ENCODE measurements at regions not wholly inside any gene's neighbourhood (a gene's known extent, or its start where the extent isn't known, plus 50 kb on each side); places are given as distances from the start of the nearest gene placed in this dataset.

GRCh38 chrX:45497290-45497689 lies 296.6 kb upstream of the DIPK2B start:
- H2AK9ac ChIP-seq (replicated peaks; ENCODE audit: low read depth, low read length, poor library complexity) = no peak overlapping the region
- DNase-seq (peak; percentile 22), ATAC-seq (ENCODE audit: low read depth) (no peak)
- H3K4me3 ChIP-seq (ENCODE audit: insufficient read depth, low read depth, low read length) = no peak overlapping the region
- peaks cover 2% of the 10 kb centered on the region; the same call in 1 of the 2 replicates for H3K9me3 ChIP-seq (ENCODE audit: control insufficient read depth, insufficient read depth, low read length)
- in situ Hi-C loops (cut with MboI; ENCODE audit: low sequenced_read_pairs) (no loop called here), dilution Hi-C loops (cut with HindIII; ENCODE audit: low sequenced_read_pairs, unreplicated experiment) (no loop called here), intact Hi-C loops (cut with micrococcal nuclease) (no loop called here)
- no peak overlapping the region for H3K27ac ChIP-seq (ENCODE audit: insufficient read depth, low read length)
- no peak overlapping the region for H4K91ac ChIP-seq (ENCODE audit: insufficient read depth, low read depth, low read length)
- H3K9me1 ChIP-seq (ENCODE audit: insufficient read depth, low read length) = no peaks in the 10 kb centered on the region
- peak overlapping the region; percentile 32 for H2AFZ ChIP-seq (replicated peaks; ENCODE audit: low read length, poor library complexity)
- H3K18ac ChIP-seq (ENCODE audit: low read depth, low read length) = no peak overlapping the region
- no peak overlapping the region for H2BK5ac ChIP-seq (ENCODE audit: low read depth, low read length, poor library complexity, severe bottlenecking)
- H3K14ac ChIP-seq (replicated peaks; ENCODE audit: low read depth, low read length) = 0 out of 2 replicates have a peak overlapping the region, but pooled peaks have one; percentile 25
- POLR2A ChIA-PET (ENCODE audit: unreplicated experiment) = no interaction called here
- no TSS peak for BruUV-seq (replicated peaks)
- H2BK20ac ChIP-seq (ENCODE audit: low read depth, low read length) = no peak overlapping the region
- H3K9ac ChIP-seq (ENCODE audit: low read depth, low read length) = no peak overlapping the region
- H3K79me1 ChIP-seq (ENCODE audit: low read depth in 1 of 2, low read length in 2 of 2) = no peaks in the 10 kb centered on the region
- H2AK5ac ChIP-seq (ENCODE audit: low read depth, low read length) = no peak overlapping the region; the same call in 1 of the 2 replicates
- no peaks in the 10 kb centered on the region for H3K36me3 ChIP-seq (ENCODE audit: control insufficient read depth, insufficient read depth, low read length)
- no peak overlapping the region for H3K56ac ChIP-seq (ENCODE audit: extremely low read depth, insufficient read depth, low read length)
- H3K4me1 ChIP-seq (ENCODE audit: control insufficient read depth, insufficient read depth, low read length) = no peaks in the 10 kb centered on the region
- WGBS, 2 experiments (ENCODE audit: extremely low coverage in 2 of 2, insufficient read length in 1 of 2) = no CpG with 5 or more reads among the region's 3 CpGs
- no peak overlapping the region for H4K8ac ChIP-seq (ENCODE audit: low read depth in 2 of 2, low read length in 2 of 2)
- no peak overlapping the region for H3K4ac ChIP-seq (ENCODE audit: low read depth, low read length)
- no peaks in the 10 kb centered on the region for H3K27me3 ChIP-seq (ENCODE audit: control insufficient read depth, insufficient read depth, low read length)
- no peak overlapping the region for H2BK15ac ChIP-seq (ENCODE audit: low read depth, low read length)
- no peak overlapping the region for H3K4me2 ChIP-seq (ENCODE audit: low read depth, low read length)
- CTCF ChIA-PET = interaction anchor here (0.6 kb wide), 1 partner anchor 248 kb away, joined by 3 read pairs; no protein-coding TSS in a partner anchor
- H4K5ac ChIP-seq (ENCODE audit: low read depth, low read length) = no peak overlapping the region
- 0 out of 2 replicates have a peak overlapping the region, but pooled peaks have one; percentile 32 for H2BK120ac ChIP-seq (ENCODE audit: low read depth, low read length)
- H4K20me1 ChIP-seq (ENCODE audit: insufficient read depth, low read length) = no peaks in the 10 kb centered on the region
- TF ChIP-seq, protein P1, sequence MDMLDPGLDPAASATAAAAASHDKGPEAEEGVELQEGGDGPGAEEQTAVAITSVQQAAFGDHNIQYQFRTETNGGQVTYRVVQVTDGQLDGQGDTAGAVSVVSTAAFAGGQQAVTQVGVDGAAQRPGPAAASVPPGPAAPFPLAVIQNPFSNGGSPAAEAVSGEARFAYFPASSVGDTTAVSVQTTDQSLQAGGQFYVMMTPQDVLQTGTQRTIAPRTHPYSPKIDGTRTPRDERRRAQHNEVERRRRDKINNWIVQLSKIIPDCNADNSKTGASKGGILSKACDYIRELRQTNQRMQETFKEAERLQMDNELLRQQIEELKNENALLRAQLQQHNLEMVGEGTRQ (IDR thresholded peaks at IDR 0.05; ENCODE audit: low read depth, low read length) = no peak
- no peak for TF ChIP-seq SMC3 (IDR thresholded peaks at IDR 0.05; ENCODE audit: low read depth, low read length)
- TF ChIP-seq RCOR1 (IDR thresholded peaks at IDR 0.05; ENCODE audit: insufficient replicate concordance, low read length) = no peak
- TF ChIP-seq CHD1 (IDR thresholded peaks at IDR 0.05; ENCODE audit: low read depth, low read length) = no peak
- TF ChIP-seq CEBPB (IDR thresholded peaks at IDR 0.05; ENCODE audit: low read depth, low read length) = no peak
- TF ChIP-seq, protein P2, sequence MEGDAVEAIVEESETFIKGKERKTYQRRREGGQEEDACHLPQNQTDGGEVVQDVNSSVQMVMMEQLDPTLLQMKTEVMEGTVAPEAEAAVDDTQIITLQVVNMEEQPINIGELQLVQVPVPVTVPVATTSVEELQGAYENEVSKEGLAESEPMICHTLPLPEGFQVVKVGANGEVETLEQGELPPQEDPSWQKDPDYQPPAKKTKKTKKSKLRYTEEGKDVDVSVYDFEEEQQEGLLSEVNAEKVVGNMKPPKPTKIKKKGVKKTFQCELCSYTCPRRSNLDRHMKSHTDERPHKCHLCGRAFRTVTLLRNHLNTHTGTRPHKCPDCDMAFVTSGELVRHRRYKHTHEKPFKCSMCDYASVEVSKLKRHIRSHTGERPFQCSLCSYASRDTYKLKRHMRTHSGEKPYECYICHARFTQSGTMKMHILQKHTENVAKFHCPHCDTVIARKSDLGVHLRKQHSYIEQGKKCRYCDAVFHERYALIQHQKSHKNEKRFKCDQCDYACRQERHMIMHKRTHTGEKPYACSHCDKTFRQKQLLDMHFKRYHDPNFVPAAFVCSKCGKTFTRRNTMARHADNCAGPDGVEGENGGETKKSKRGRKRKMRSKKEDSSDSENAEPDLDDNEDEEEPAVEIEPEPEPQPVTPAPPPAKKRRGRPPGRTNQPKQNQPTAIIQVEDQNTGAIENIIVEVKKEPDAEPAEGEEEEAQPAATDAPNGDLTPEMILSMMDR (conservative IDR thresholded peaks at IDR 0.05; ENCODE audit: low read depth, low read length) = no peak
- TF ChIP-seq POLR2A (IDR thresholded peaks at IDR 0.05; ENCODE audit: low read depth, low read length) = no peak
- no peak for TF ChIP-seq MAFK (IDR thresholded peaks at IDR 0.05; ENCODE audit: low read depth, low read length)
- TF ChIP-seq ELK1 (IDR thresholded peaks at IDR 0.05; ENCODE audit: borderline replicate concordance, low read depth, low read length) = no peak
- TF ChIP-seq MAZ (IDR thresholded peaks at IDR 0.05; ENCODE audit: borderline replicate concordance, low read depth, low read length) = no peak
- no peak overlapping the region for H3K23ac ChIP-seq (ENCODE audit: low read depth, low read length)

All from IMR-90 (cell line).